Non-pigmented ciliary epithelial cell (primary cell): ENCODE measurements at regions not wholly inside any gene's neighbourhood (a gene's known extent, or its start where the extent isn't known, plus 50 kb on each side); places are given as distances from the start of the nearest gene placed in this dataset.
"Not testable (repeated sequence)": the region's sequence is repeated elsewhere in the genome, so short reads cannot be mapped to it uniquely, and the experiment has no call there.

Experiments used
- DNase-seq: peaks from one replicate; pipeline ENCODE4 v3.0.0-alpha.2; 2010; ENCODE audit warnings: low read depth

DNA sequence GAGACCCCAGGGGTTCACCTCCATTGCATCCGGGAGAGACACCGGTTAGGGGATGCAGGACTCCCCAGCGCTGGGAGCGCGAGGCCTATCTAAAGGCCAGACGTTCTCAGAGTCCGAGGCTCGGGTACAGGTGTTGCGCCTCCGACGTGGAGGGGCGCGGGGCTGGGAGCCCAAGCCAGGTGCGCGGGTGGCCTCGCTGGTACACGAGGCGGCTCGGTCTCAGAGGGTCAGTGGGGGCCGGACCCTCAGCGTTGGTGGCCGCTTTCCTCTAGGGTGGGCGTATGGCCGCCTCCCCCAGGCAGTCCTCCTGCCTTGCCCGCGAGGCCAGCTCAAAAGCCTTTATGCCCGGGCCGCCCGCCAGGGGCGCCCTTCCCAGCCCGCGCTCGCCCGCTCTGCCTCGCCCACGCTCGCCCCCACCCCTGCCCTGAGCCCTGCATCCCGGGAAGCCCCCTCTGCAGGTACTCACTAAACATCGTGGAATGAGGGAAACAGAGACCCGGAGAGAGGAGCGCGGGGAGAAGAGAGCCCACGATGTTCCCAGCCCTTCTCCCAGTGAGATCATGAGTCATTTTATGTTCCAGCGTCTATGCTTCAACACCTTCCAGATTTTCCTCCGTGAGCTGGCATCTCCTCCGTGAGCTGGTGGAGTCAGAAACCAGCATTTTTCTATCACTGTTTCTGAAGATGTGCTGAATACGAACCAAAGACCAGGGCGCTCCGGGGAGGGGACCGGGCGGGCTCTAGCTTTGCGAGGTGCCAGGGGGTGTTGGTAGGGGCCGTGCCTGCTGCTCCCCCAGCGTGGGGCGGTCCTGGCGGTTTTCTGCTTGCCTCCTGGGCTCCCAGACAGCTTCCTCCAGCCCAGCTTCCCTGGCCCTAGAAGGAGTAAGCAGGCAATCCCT lies 73.8 kb downstream of the DIO3 start:
- DNase-seq, result no peak

DNA sequence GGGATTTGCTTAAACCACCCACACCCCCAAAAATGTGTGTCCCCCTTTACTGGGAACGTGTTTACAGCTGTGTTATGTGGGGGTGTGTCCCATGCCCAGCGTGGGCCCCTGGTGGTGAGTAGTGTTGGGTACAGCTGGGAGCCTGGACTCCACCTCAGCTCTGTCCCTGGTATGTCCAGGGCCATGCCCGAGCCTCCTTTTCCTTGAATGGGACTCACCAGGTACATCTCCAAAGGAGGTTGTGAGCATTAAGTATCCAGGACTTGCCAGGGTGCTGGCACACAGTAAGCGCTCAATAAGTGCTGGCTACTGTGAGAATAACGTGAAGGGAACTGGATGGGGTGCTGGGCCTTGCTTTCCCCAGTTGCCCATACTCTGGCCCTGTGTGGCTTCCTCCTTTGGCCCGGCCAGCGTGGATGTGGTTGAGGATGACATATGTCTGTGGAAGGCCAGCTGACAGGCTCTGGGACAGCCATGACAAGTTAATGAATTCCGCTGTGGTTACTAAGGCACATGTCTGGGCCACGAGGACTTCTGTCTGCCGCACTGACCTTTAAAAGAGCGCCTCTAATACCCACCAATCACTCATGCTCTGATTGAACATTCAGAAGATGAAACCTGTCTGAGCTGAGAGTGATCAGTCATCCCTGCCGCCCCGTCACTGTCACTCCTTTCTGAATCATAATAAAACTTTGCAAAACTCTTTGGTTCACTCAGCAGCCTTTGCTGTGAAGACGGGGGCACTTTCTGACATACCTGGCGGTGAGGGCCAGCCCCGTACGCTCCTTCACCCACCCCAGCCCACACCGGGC lies 74.7 kb downstream of the DIO3 start:
- DNase-seq, result no peak

DNA sequence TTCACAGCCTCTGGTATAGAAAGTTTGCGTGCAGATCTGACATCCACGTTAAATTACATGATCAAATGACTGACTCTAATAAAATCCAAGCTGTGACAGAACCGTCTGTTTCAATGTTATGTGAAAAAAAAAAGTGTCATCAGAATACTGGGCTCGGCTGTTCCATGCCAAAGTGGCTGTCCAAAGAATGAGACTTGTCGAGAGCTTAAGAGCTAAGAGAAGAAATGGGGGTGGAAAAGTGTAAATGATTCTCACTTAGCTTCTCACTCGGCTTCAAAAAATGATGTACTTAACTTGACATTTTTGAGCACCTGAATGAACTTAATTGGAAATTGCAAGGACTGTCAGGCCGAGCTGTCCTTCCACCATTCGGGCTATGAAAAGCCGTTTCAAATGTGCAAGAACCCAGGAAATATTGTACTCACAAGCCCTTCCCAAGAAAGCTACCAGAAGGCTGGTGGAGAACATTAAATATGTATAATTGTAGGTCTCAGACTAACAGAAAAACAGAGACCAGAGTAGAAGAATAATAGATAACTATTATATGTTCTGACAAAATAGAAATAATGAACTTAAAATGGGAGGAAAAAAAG lies 78.0 kb downstream of the DIO3 start:
- DNase-seq, result no peak

GRCh38 chr14:101643651-101644050 lies 82.4 kb downstream of the DIO3 start:
- no peak for DNase-seq

DNA sequence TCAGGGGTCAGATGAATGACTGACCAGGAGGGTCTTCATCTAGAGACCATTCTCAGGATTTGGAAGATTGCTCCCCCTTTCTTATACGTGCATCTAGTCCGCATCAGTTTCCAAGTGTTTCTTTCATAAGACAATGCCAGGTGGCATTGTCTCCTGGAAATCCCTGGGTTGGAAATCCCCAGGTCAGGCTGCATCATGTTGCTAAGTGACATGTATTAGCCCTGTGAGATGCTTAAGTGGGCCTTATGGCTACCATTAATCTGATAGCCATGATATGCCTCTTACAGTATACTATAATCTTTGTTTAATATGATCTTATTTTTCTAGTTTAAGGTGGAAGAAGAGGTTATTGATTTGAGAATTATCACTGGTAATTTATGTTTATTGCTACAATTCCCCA lies 92.8 kb downstream of the DIO3 start:
- no peak for DNase-seq

GRCh38 chr14:101657372-101657771 lies 96.1 kb downstream of the DIO3 start:
- DNase-seq, result no peak

GRCh38 chr14:101665478-101666078 lies 95.9 kb upstream of the PPP2R5C start:
- peak; percentile 14 for DNase-seq

DNA sequence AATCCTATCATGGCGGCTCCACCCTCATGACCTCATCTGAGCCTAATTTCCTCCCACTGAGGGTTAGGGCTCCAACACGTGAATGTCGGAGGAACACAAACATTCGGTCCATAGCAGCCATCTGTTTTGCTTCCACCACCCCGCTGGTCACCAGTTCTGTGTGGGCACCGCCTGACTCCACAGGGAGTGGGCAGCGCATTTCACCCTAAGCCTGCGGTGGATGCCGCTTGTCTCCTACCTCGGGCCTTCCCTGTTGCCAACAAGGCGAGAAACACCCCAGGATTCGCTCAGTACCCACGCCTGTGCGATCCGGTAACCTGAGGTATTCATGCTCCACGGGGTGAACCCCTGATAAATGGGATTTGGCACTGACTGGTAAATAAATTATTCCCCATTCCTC lies 95.2 kb upstream of the PPP2R5C start:
- DNase-seq, result no peak

- no peak for DNase-seq
These were observed 91.9 kb upstream of the PPP2R5C start for GRCh38 chr14:101669629-101670028.

DNA sequence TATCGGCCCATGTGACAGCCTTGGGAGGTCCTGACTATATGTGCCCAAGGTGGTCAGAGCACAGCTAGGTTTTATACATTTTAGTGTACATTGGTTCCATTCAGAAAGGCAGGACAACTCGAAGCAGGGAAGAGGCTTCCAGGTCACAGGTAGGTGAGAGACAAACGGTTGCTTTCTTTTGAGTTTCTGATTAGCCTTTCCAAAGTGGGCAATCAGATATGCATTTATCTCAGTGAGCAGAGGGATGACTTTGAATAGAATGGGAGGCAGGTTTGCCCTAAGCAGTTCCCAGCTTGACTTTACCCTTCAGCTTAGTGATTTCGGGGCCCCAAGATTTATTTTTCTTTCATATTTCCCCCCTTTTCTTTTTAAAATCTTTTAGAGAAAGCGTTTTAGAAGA lies 87.6 kb upstream of the PPP2R5C start:
- no peak for DNase-seq

DNA sequence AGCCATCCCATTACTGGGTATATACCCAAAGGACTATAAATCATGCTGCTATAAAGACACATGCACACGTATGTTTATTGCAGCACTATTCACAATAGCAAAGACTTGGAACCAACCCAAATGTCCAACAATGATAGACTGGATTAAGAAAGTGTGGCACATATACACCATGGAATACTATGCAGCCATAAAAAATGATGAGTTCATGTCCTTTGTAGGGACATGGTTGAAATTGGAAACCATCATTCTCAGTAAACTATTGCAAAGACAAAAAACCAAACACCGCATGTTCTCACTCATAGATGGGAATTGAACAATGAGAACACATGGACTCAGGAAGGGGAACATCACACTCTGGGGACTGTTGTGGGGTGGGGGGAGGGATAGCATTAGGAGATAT lies 85.7 kb upstream of the PPP2R5C start:
- not testable (repeated sequence) for DNase-seq

GRCh38 chr14:101677912-101678327 lies 83.6 kb upstream of the PPP2R5C start:
- not testable (repeated sequence) for DNase-seq

DNA sequence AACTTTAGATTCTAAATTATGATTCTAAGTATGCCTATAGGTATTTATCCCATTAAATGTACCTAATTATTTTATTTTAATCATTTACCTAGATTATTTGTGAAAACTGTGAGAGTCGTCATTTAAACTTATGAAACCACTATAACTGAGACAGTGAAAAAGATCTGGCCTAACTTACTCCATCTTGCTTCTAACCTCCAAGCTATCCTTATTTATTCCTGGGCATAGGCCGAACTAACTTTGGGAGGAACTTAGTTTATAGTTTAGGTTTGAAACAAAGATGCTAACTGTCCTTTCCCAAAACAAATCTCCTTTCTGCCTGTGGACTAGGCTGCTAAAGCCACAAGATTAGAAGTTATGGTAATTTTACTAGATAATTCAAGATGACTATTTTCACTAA lies 79.7 kb upstream of the PPP2R5C start:
- DNase-seq, result no peak

GRCh38 chr14:101683365-101683764 lies 78.1 kb upstream of the PPP2R5C start:
- DNase-seq, result no peak

DNA sequence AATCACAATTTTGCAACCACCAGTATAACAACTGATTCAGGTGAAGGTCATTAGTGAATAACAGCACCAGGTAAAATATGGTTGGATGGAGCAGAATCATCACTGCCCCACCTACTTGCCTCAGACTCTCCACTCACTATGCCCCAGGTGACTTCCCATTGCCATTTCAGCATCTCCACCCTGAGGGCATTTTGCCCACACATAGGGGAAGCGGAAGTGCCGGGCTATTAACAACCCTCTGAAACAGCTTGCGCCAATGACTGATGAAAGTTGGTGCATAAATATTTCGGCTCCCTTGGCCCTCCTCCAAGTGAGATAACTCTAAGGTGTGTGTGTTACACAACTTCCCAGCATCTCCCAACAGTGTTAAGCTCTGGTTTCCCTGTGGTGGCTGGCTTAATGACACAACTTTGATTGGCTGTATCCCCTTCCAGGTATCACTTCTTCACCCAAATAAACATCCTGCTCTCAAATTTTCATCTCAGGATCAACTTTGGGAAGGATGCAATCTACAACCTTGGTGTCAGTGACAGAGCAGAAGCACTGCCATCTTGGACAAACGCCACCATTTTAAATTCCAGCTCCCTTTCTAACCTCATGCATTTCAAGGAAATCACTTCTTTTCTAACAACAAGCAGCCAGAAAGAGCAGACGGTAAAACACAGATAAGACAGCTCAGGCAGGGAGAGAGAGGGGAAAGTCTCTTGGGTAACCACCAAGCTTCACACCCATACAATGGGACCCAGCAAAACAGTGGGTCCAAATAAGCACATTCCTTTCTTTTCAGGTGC lies 73.6 kb upstream of the PPP2R5C start:
- no peak for DNase-seq

- no peak for DNase-seq
These were observed 72.4 kb upstream of the PPP2R5C start for GRCh38 chr14:101689039-101689501.

- not testable (repeated sequence) for DNase-seq
These were observed 71.5 kb upstream of the PPP2R5C start for GRCh38 chr14:101689966-101690365.

DNA sequence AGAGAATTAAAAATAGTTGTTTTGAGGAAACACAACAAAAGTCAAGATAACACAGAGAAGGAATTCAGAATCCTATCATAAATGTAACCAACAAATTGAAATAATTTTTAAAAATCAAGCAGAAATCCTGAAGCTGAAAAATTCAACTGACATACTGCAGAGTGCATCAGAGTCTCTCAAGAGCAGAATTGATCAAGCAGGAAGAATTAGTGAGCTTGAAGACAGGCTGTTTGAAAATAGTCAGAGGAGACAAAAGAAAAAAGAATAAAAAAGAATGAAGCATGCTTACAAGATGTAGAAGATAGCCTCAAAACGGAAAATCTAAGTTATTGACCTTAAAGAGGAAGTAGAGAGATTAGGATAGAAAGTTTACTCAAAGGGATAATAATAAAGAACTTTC lies 65.8 kb upstream of the PPP2R5C start:
- no peak for DNase-seq

DNA sequence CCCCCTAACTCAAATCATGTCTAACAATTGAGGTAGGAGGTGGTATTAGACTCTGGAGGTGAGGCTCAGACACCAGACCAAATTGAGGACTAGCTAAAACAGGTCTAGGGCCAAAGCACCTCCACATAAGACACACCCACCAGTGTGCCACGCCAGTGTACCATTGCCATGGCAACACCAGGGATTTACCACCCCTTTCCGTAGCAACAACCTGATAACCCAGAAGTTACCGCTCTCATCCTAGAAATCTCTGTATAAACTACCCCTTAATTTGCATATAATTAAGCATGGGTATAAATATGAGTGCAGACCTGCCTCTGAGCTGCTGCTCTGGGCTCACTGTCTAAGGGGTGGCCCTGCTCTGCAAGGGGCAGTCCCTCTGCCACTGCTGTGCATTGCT lies 57.4 kb upstream of the PPP2R5C start:
- no peak for DNase-seq

DNA sequence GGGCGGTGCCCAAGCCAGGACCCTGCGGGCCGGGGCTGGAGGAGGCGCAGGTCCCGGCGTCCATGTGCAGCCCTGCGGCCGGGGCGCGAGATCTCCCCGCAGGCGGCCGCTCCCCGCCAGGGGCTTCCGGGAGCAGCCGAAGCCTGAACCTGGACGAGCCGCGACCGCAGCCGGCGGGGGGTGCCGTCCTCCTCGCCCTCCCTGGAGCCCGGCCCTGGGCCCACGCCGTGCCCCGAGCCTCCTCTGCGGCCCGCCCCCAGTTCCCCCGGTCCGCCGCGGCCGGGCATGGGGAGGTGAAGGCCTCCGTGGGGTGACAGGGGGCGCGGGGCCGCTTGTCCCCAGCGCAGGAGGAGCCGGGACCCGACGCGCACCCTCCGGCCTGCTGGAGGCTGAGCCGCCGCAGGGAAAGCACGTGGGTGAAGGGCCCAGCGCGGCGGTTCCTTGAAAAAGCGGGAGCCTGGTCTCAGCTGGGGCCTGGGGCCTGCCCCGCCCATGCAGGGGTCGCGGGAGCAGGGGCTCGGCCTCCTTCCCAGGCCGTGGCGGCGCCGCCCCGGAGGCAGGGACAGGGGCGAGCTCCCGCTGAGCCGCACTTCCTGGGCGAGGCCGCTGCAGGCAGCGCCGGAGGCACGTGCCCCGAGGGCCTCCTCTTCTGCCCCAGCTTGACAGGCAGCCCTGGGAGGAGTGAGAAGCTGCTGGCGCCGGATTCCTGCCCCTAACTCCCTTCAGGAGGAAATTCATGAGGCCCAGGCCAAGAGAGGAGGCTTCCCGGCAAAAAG lies 55.6 kb upstream of the PPP2R5C start:
- DNase-seq, result no peak
